Osteocyte (in vitro differentiated cells): ENCODE measurements at regions not wholly inside any gene's neighbourhood (a gene's known extent, or its start where the extent isn't known, plus 50 kb on each side); places are given as distances from the start of the nearest gene placed in this dataset.
A peak's percentile ranks its signal among the peaks of the same experiment; 100 is the strongest.

ENCODE experiments used
- DNase-seq: peaks from one replicate; pipeline ENCODE4 v3.0.0; 2021; ENCODE audit warnings: mixed read lengths; ENCODE audit not compliant: unreplicated experiment; ENCODE audit errors: extremely low spot score
- H3K27ac Mint-ChIP-seq: one replicate; pipeline ENCODE4 v1.8.0; 2021; ENCODE audit warnings: mild to moderate bottlenecking, mixed read lengths; ENCODE audit not compliant: unreplicated experiment
- H3K27me3 Mint-ChIP-seq: one replicate; pipeline ENCODE4 v1.8.0; 2021; ENCODE audit warnings: mixed read lengths; ENCODE audit not compliant: unreplicated experiment
- H3K36me3 Mint-ChIP-seq: one replicate; pipeline ENCODE4 v1.8.0; 2021; ENCODE audit warnings: mixed read lengths; ENCODE audit not compliant: unreplicated experiment
- H3K4me1 Mint-ChIP-seq: one replicate; pipeline ENCODE4 v1.8.0; 2021; ENCODE audit warnings: mixed read lengths; ENCODE audit not compliant: unreplicated experiment
- H3K4me3 Mint-ChIP-seq: one replicate; pipeline ENCODE4 v1.8.0; 2021; ENCODE audit warnings: mild to moderate bottlenecking, moderate library complexity, mixed read lengths; ENCODE audit not compliant: unreplicated experiment
- H3K9me3 Mint-ChIP-seq: one replicate; pipeline ENCODE4 v1.8.0; 2021; ENCODE audit warnings: mixed read lengths; ENCODE audit not compliant: unreplicated experiment
- CTCF ChIP-seq: fragments of 200-600 bp; sonication (generic); IDR thresholded peaks from 2 replicates; pipeline ENCODE4 v1.5.0; 2021; ENCODE audit warnings: antibody characterized with exemption, mild to moderate bottlenecking, moderate library complexity

DNA sequence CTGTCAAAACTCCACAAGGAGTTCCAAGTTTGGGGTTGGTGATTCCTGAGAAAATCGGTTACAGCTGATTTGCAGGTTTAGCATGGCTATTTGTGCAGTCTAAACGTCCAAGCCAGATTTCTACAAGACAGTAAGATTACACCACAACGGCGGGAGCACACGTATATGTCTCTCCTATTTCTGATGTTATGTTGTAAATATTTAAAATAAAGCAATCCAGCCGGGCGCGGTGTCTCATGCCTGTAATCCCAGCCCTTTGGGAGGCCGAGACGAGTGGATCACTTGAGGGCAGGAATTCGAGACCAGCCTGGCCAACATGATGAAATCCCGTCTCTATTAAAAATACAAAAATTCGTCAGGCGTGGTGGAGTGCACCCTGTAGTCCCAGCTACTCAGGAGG lies 106.8 kb upstream of the IGF1R start:
- DNase-seq: no peak
- H3K27ac Mint-ChIP-seq: no peak overlapping the region
- H3K9me3 Mint-ChIP-seq: no peaks in the 10 kb centered on the region
- peaks cover 57% of the 10 kb centered on the region for H3K27me3 Mint-ChIP-seq
- H3K36me3 Mint-ChIP-seq: no peaks in the 10 kb centered on the region
- H3K4me3 Mint-ChIP-seq: no peak overlapping the region
- no peak for TF ChIP-seq CTCF
- no peaks in the 10 kb centered on the region for H3K4me1 Mint-ChIP-seq

GRCh38 chr15:98543237-98543636 lies 105.1 kb upstream of the IGF1R start:
- Mint-ChIP-seq H3K9me3 (no peaks in the 10 kb centered on the region), H3K27me3 (peaks cover 43% of the 10 kb centered on the region), H3K4me3 (no peak overlapping the region), H3K36me3 (no peaks in the 10 kb centered on the region), H3K27ac (no peak overlapping the region), H3K4me1 (peaks cover 8% of the 10 kb centered on the region)
- no peak for TF ChIP-seq CTCF
- DNase-seq: no peak

DNA sequence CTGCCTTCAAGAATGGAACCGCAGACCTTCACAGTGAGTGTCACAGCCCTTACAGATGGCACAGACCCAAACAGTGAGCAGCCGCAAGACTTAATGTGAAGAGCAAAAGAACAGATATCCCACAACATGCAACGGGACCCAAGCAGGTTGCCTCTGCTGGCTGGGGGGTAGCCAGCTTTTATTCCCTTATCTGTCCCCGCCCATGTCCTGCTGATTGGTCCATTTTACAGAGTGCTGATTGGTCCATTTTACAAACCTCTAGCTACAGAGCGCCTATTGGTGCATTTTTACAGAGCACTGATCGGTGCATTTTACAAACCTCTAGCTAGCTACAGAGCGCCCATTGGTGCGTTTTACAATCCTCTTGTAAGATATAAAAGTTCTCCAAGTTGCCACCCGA lies 102.0 kb upstream of the IGF1R start:
- no peak for TF ChIP-seq CTCF
- no peak for DNase-seq
- Mint-ChIP-seq H3K9me3 (no peaks in the 10 kb centered on the region), H3K4me3 (no peak overlapping the region), H3K36me3 (no peaks in the 10 kb centered on the region), H3K4me1 (peaks cover 14% of the 10 kb centered on the region), H3K27me3 (peaks cover 20% of the 10 kb centered on the region), H3K27ac (no peak overlapping the region)

DNA sequence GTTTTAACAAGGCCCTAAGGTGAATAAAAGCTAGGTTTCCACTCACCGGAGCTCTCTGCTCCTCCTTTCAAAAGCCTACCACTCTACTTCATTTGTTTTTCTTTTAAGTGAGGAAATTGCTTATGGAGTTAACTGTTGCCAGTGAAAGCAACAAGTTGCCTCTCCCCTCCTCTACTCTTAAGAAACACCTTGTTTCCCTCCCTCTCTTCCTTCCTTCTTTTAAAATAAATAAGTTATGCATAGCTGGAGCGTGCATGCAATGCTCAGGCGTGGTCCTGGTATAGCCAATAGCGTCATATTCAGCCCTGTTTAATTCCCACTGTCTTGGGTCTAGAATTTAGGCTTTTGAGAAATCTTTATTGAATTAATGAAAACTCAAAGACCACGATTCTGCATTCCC lies 101.1 kb upstream of the IGF1R start:
- Mint-ChIP-seq H3K36me3 (no peaks in the 10 kb centered on the region), H3K4me1 (peaks cover 14% of the 10 kb centered on the region), H3K27ac (no peak overlapping the region), H3K27me3 (peaks cover 17% of the 10 kb centered on the region), H3K9me3 (no peaks in the 10 kb centered on the region), H3K4me3 (peak overlapping the region; percentile 86)
- TF ChIP-seq CTCF: no peak
- no peak for DNase-seq

- no peak for TF ChIP-seq CTCF
- Mint-ChIP-seq H3K4me1 (peaks cover 14% of the 10 kb centered on the region), H3K9me3 (no peaks in the 10 kb centered on the region), H3K4me3 (peak overlapping the region; percentile 86), H3K27me3 (peaks cover 17% of the 10 kb centered on the region), H3K36me3 (no peaks in the 10 kb centered on the region), H3K27ac (peak overlapping the region; percentile 97)
- DNase-seq: no peak
These were observed 100.6 kb upstream of the IGF1R start for GRCh38 chr15:98547741-98548138.
